ENCODE measurements at regions not wholly inside any gene's neighbourhood (a gene's known extent, or its start where the extent isn't known, plus 50 kb on each side); places are given as distances from the start of the nearest gene placed in this dataset.

- TF ChIP-seq CTCF (IDR thresholded peaks at IDR 0.05; ENCODE audit: insufficient read depth, low read length) (no peak), REST (IDR thresholded peaks at IDR 0.05; ENCODE audit: insufficient replicate concordance, low read depth) (no peak), POLR2AphosphoS5 (IDR thresholded peaks at IDR 0.05; ENCODE audit: low read depth) (no peak)
Measured at GRCh38 chr17:71872843-71873485, 247.9 kb upstream of the SOX9 start.

Data from HL-60 (cell line).